ENCODE measurements at regions not wholly inside any gene's neighbourhood (a gene's known extent, or its start where the extent isn't known, plus 50 kb on each side); places are given as distances from the start of the nearest gene placed in this dataset.

- Histone ChIP-seq H3K36me3 (no peaks in the 10 kb centered on the region), H3K27ac (no peak overlapping the region), H3K9me3 (no peaks in the 10 kb centered on the region), H3K4me1 (no peaks in the 10 kb centered on the region), H3K27me3 (no peaks in the 10 kb centered on the region), H3K4me3 (no peak overlapping the region)
- intact Hi-C loops (cut with DNase I; ENCODE audit: low total_unique reads) = no loop called here
- TF ChIP-seq, protein P1, sequence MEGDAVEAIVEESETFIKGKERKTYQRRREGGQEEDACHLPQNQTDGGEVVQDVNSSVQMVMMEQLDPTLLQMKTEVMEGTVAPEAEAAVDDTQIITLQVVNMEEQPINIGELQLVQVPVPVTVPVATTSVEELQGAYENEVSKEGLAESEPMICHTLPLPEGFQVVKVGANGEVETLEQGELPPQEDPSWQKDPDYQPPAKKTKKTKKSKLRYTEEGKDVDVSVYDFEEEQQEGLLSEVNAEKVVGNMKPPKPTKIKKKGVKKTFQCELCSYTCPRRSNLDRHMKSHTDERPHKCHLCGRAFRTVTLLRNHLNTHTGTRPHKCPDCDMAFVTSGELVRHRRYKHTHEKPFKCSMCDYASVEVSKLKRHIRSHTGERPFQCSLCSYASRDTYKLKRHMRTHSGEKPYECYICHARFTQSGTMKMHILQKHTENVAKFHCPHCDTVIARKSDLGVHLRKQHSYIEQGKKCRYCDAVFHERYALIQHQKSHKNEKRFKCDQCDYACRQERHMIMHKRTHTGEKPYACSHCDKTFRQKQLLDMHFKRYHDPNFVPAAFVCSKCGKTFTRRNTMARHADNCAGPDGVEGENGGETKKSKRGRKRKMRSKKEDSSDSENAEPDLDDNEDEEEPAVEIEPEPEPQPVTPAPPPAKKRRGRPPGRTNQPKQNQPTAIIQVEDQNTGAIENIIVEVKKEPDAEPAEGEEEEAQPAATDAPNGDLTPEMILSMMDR (IDR thresholded peaks at IDR 0.05) = no peak
- TF ChIP-seq POLR2A (IDR thresholded peaks at IDR 0.05) = no peak
- DNase-seq = no peak
Observed at GRCh38 chr13:58630794-58631193, 999.2 kb downstream of the PCDH17 start.

DNA sequence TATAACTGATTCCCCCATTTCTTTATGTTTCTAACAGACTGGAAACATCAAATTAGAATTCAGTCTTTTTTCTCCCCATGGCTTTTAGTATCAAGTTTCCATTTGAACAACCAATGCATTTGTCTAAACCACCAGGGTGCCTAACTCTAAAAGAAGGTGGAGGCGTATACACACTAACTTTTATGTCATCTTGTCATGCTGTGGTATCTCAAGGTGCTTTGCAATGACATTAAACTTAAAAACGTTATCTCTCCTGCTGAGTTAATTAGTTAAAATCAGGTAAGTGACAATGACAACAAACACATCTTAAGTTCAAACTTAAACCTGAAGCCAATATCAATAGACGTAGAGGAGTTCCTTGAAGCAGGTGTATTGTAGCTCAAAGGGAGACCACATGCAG is 1001.7 kb downstream of the PCDH17 start:
- no peak for DNase-seq

DNA sequence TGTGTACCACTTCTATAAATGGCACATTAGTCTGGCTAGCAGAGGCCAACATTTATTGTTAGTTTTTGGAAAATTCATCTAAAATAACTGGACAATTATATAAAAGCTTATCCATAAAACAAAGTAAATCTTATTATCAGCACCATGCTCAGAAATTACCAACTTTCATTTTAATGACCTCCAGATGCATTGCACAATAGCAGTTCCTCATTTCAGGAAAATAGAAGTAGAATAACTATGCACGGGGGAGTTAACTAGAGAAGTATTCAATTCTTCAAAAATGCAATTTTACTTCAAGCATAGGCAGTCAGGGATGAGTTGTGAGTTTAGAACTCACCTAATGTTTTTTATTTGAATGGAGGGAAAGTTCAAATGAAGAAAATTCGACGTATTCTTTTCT is 1023.5 kb downstream of the PCDH17 start:
- Histone ChIP-seq H3K4me3 (no peak overlapping the region), H3K9me3 (no peaks in the 10 kb centered on the region), H3K27me3 (no peaks in the 10 kb centered on the region), H3K4me1 (no peaks in the 10 kb centered on the region), H3K36me3 (no peaks in the 10 kb centered on the region), H3K27ac (no peak overlapping the region)
- TF ChIP-seq, protein P1 (IDR thresholded peaks at IDR 0.05) = no peak
- TF ChIP-seq POLR2A (IDR thresholded peaks at IDR 0.05) = no peak
- intact Hi-C loops (cut with DNase I; ENCODE audit: low total_unique reads) = no loop called here
- DNase-seq = no peak

More for the DNA sequence above, 1001.7 kb downstream of the PCDH17 start:
- Histone ChIP-seq H3K4me3 (no peak overlapping the region), H3K4me1 (no peaks in the 10 kb centered on the region), H3K27me3 (no peaks in the 10 kb centered on the region), H3K9me3 (no peaks in the 10 kb centered on the region), H3K36me3 (no peaks in the 10 kb centered on the region), H3K27ac (no peak overlapping the region)
- intact Hi-C loops (cut with DNase I; ENCODE audit: low total_unique reads) = no loop called here
- TF ChIP-seq, protein P1 (IDR thresholded peaks at IDR 0.05) = no peak
- TF ChIP-seq POLR2A (IDR thresholded peaks at IDR 0.05) = no peak

GRCh38 chr13:58660826-58661225 is 1029.3 kb downstream of the PCDH17 start:
- no peak for DNase-seq
- no peak overlapping the region for H3K4me3 ChIP-seq
- H3K36me3 ChIP-seq = no peaks in the 10 kb centered on the region
- no peaks in the 10 kb centered on the region for H3K9me3 ChIP-seq
- intact Hi-C loops (cut with DNase I; ENCODE audit: low total_unique reads) = no loop called here
- no peaks in the 10 kb centered on the region for H3K4me1 ChIP-seq
- no peaks in the 10 kb centered on the region for H3K27me3 ChIP-seq
- no peak overlapping the region for H3K27ac ChIP-seq
- no peak for TF ChIP-seq POLR2A (IDR thresholded peaks at IDR 0.05)
- TF ChIP-seq, protein P1 (IDR thresholded peaks at IDR 0.05) = no peak

- Histone ChIP-seq H3K4me1 (no peaks in the 10 kb centered on the region), H3K4me3 (no peak overlapping the region), H3K27ac (no peak overlapping the region), H3K36me3 (no peaks in the 10 kb centered on the region), H3K9me3 (no peaks in the 10 kb centered on the region), H3K27me3 (no peaks in the 10 kb centered on the region)
- intact Hi-C loops (cut with DNase I; ENCODE audit: low total_unique reads) = no loop called here
- TF ChIP-seq, protein P1 (IDR thresholded peaks at IDR 0.05) = no peak
- TF ChIP-seq POLR2A (IDR thresholded peaks at IDR 0.05) = no peak
- DNase-seq = no peak
Observed at GRCh38 chr13:58666331-58666730, 1034.8 kb downstream of the PCDH17 start.
